Superior temporal gyrus (tissue), 1 donor: ENCODE measurements at regions not wholly inside any gene's neighbourhood (a gene's known extent, or its start where the extent isn't known, plus 50 kb on each side); places are given as distances from the start of the nearest gene placed in this dataset.
"Not testable (repeated sequence)": the region's sequence is repeated elsewhere in the genome, so short reads cannot be mapped to it uniquely, and the experiment has no call there.

Experiments
- DNase-seq: peaks from one replicate; pipeline ENCODE4 v3.0.0-alpha.2; 2016; ENCODE audit errors: extremely low spot score

- no peak for DNase-seq
Measured at GRCh38 chr9:78905986-78906755, 609.2 kb downstream of the PSAT1 start.

GRCh38 chr9:78909566-78909965, 612.6 kb downstream of the PSAT1 start:
- DNase-seq: no peak

GRCh38 chr9:78916884-78917283, 620.0 kb downstream of the PSAT1 start:
- DNase-seq: not testable (repeated sequence)

- no peak for DNase-seq
Measured at GRCh38 chr9:78918976-78919375, 622.1 kb downstream of the PSAT1 start.

- no peak for DNase-seq
Measured at GRCh38 chr9:78919701-78920100, 622.8 kb downstream of the PSAT1 start.

GRCh38 chr9:78921341-78921740, 624.4 kb downstream of the PSAT1 start:
- no peak for DNase-seq

GRCh38 chr9:78923966-78924659, 627.2 kb downstream of the PSAT1 start:
- no peak for DNase-seq

- DNase-seq: no peak
Measured at GRCh38 chr9:78927099-78927940, 630.4 kb downstream of the PSAT1 start.

- DNase-seq: no peak
Measured at GRCh38 chr9:78928625-78929405, 631.9 kb downstream of the PSAT1 start.

GRCh38 chr9:78930281-78930680, 633.4 kb downstream of the PSAT1 start:
- no peak for DNase-seq

- DNase-seq: no peak
Measured at GRCh38 chr9:78932849-78933627, 636.1 kb downstream of the PSAT1 start.

GRCh38 chr9:78934880-78935279, 636.9 kb upstream of the TLE4 start:
- DNase-seq: no peak

GRCh38 chr9:78938821-78939220, 632.9 kb upstream of the TLE4 start:
- no peak for DNase-seq

GRCh38 chr9:78939311-78940065, 632.3 kb upstream of the TLE4 start:
- DNase-seq: no peak

GRCh38 chr9:78940121-78940855, 631.5 kb upstream of the TLE4 start:
- DNase-seq: no peak

GRCh38 chr9:78954286-78954685, 617.5 kb upstream of the TLE4 start:
- DNase-seq: no peak

GRCh38 chr9:78958892-78959291, 612.9 kb upstream of the TLE4 start:
- no peak for DNase-seq

GRCh38 chr9:78962156-78962555, 609.6 kb upstream of the TLE4 start:
- no peak for DNase-seq

- no peak for DNase-seq
Measured at GRCh38 chr9:78963911-78964310, 607.9 kb upstream of the TLE4 start.
